HFFc6 (cell line): ENCODE measurements at regions not wholly inside any gene's neighbourhood (a gene's known extent, or its start where the extent isn't known, plus 50 kb on each side); places are given as distances from the start of the nearest gene placed in this dataset.

Experiments used
- DNase-seq: peaks from one replicate; pipeline ENCODE4 v3.0.0-alpha.2; 2018
- H3K27ac Mint-ChIP-seq: 2 replicates; pipeline ENCODE4 v1.8.0; 2020; ENCODE audit warnings: mild to moderate bottlenecking, mixed read lengths
- H3K27me3 Mint-ChIP-seq: 2 replicates; pipeline ENCODE4 v1.8.0; 2021; ENCODE audit warnings: mild to moderate bottlenecking, moderate library complexity, mixed read lengths; ENCODE audit not compliant: insufficient read depth
- H3K36me3 Mint-ChIP-seq: 2 replicates; pipeline ENCODE4 v1.8.0; 2021; ENCODE audit warnings: low read depth, mixed read lengths
- H3K4me1 Mint-ChIP-seq: 2 replicates; pipeline ENCODE4 v1.8.0; 2020; ENCODE audit warnings: low read depth, mixed read lengths
- H3K4me3 Mint-ChIP-seq: 2 replicates; pipeline ENCODE4 v1.8.0; 2020; ENCODE audit warnings: mild to moderate bottlenecking, moderate library complexity, mixed read lengths
- H3K9me3 Mint-ChIP-seq: 2 replicates; pipeline ENCODE4 v1.8.0; 2020; ENCODE audit warnings: mild to moderate bottlenecking, mixed read lengths
- CTCF ChIP-seq: fragments of 200-600 bp; sonication (generic); IDR thresholded peaks from 2 replicates; pipeline ENCODE4 v1.5.0; 2021; ENCODE audit warnings: antibody characterized with exemption, mild to moderate bottlenecking

DNA sequence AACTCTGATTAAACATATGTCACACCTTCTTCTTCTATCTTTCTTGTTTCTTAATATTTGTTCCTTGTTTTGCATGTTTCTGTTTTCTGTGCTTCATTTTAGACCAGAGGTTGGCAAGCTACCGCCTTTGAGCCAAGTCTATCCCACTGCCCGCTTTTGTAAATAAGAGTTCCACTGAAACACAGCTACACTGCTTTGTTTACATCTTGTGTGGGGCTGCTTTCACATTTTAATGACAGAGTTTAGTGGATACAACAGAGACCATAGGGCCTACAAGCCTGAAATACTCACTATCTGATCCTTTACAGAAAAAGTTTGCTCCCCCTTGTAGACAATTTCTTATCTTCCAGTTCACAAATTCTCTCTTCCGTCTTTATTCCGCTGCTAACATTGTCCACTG is 109.4 kb upstream of the SPACA1 start:
- H3K27ac Mint-ChIP-seq = no peak overlapping the region

DNA sequence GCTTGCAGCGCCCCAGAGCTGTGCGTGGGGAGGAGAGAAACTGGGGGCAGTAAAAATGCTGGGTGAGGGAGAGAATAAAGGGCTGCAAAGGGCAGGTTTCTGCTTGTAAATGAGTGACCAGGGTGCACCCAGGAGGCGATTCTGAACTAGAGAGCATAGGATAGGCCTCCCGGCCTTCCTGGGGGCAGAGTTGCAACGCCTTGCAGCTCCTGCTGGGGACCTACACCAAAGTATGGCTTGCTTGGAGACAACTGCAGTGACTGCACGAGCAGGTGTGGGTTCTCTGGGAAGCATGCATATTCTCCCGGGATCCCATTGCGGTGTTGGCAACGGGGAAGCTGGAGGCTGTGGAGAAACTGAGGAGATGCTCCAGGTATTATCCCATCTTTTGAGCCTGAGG is 111.6 kb upstream of the SPACA1 start:
- no peaks in the 10 kb centered on the region for H3K36me3 Mint-ChIP-seq
- H3K27me3 Mint-ChIP-seq = peaks cover 23% of the 10 kb centered on the region
- no peaks in the 10 kb centered on the region for H3K9me3 Mint-ChIP-seq
- no peak overlapping the region for H3K4me3 Mint-ChIP-seq
- H3K27ac Mint-ChIP-seq = no peak overlapping the region
- no peaks in the 10 kb centered on the region for H3K4me1 Mint-ChIP-seq
- no peak for DNase-seq
- no peak for TF ChIP-seq CTCF

More for the DNA sequence above, 109.4 kb upstream of the SPACA1 start:
- Mint-ChIP-seq H3K4me1 (peaks cover 7% of the 10 kb centered on the region; the same call in 1 of the 2 replicates), H3K36me3 (no peaks in the 10 kb centered on the region), H3K9me3 (no peaks in the 10 kb centered on the region), H3K4me3 (no peak overlapping the region), H3K27me3 (peaks cover 21% of the 10 kb centered on the region)
- no peak for TF ChIP-seq CTCF
- DNase-seq = no peak

- H3K4me3 Mint-ChIP-seq = no peak overlapping the region
- TF ChIP-seq CTCF = no peak
- H3K27ac Mint-ChIP-seq = no peak overlapping the region
- H3K9me3 Mint-ChIP-seq = no peaks in the 10 kb centered on the region
- no peaks in the 10 kb centered on the region for H3K36me3 Mint-ChIP-seq
- H3K4me1 Mint-ChIP-seq = no peaks in the 10 kb centered on the region
- H3K27me3 Mint-ChIP-seq = peaks cover 22% of the 10 kb centered on the region
- no peak for DNase-seq
These were observed 112.4 kb upstream of the SPACA1 start for GRCh38 chr6:87935196-87935595.

DNA sequence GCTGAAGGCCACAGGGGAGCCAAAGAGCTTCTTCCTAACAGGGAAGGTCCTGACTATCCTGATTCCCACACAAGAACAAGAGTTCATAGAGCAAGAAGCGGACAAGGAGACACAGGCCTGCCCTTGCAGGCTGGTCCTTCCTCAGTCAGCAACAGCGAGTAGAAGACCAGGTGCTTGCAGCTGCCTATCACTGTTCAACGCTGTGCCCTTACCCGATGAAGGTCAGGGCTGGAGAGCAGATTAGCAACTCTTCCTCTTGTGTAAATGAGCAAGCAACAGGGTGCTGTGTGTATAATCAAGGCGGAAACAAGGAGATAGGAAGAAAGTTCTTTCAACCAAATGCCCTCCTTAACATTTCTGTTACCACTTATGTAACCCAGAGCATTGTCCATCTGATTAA is 115.3 kb upstream of the SPACA1 start:
- no peak for DNase-seq
- Mint-ChIP-seq H3K4me3 (no peak overlapping the region), H3K27me3 (peaks cover 20% of the 10 kb centered on the region), H3K9me3 (no peaks in the 10 kb centered on the region), H3K27ac (no peak overlapping the region), H3K36me3 (no peaks in the 10 kb centered on the region), H3K4me1 (peaks cover 10% of the 10 kb centered on the region)
- no peak for TF ChIP-seq CTCF

DNA sequence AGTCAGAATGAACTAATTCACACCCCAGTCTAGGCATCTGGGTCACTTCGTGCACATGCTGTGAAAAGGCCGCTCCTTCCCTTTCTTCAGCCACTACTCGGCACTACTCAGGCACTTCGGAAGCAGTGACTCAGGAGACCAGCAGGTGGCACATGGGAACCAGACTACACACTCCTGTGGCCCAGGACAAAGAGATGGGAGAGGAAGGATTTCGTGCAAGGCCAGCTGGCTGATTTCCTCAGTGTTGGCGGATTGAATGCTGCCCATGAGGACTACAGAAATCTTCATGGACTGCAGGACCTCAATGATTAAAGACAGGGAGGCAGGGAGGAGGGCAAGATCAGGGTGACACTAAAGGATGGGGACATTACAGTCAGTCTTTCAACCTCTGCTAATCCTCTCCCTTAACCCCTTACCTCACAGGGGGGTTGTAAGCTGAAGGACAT is 117.8 kb upstream of the SPACA1 start:
- peak; percentile 87 for TF ChIP-seq CTCF
- Mint-ChIP-seq H3K4me1 (peaks cover 10% of the 10 kb centered on the region), H3K27ac (no peak overlapping the region), H3K36me3 (no peaks in the 10 kb centered on the region), H3K4me3 (peak overlapping the region; percentile 62), H3K27me3 (peaks cover 20% of the 10 kb centered on the region), H3K9me3 (no peaks in the 10 kb centered on the region)
- peak; percentile 84 for DNase-seq

DNA sequence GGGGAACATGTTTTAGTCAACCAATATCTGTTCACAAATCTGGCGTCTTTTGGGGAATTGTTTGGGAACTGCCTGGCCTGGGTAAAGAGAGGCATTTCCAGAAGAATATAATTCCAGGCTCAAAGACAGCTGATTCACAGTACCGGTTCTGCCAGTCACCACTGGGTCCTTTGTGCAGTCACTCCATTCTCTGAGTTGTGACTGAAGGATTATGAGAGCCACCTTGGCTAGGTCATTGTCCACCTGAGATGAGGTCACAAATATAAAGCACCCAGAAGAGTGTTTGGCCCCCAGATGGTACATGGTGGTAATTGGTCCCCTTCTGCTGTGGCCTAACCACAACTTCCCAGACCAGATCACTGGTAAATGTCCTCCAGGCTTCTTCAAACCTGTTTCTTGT is 121.0 kb upstream of the SPACA1 start:
- H3K27me3 Mint-ChIP-seq = peaks cover 15% of the 10 kb centered on the region
- no peak for DNase-seq
- no peak overlapping the region for H3K4me3 Mint-ChIP-seq
- TF ChIP-seq CTCF = no peak
- no peaks in the 10 kb centered on the region for H3K9me3 Mint-ChIP-seq
- H3K36me3 Mint-ChIP-seq = no peaks in the 10 kb centered on the region
- peaks cover 10% of the 10 kb centered on the region for H3K4me1 Mint-ChIP-seq
- no peak overlapping the region for H3K27ac Mint-ChIP-seq
